ENCODE measurements at regions not wholly inside any gene's neighbourhood (a gene's known extent, or its start where the extent isn't known, plus 50 kb on each side); places are given as distances from the start of the nearest gene placed in this dataset.

- no peak for TF ChIP-seq CTCF (conservative IDR thresholded peaks at IDR 0.05; ENCODE audit: low read depth, low read length)
- H3K4me1 ChIP-seq (ENCODE audit: insufficient read depth, low read length, poor library complexity, severe bottlenecking) = peaks cover 3% of the 10 kb centered on the region
- H3K9me3 ChIP-seq (ENCODE audit: low read depth, low read length, poor library complexity, severe bottlenecking) = peaks cover 17% of the 10 kb centered on the region
- DNase-seq (ENCODE audit: low spot score) = no peak
- POLR2A ChIA-PET (ENCODE audit: low non-redundant PET) = no interaction called here
- no TSS peak for BruUV-seq (replicated peaks)
- peaks cover 15% of the 10 kb centered on the region for H3K27me3 ChIP-seq (replicated peaks; ENCODE audit: insufficient read depth, low read depth, low read length, poor library complexity)
- CTCF ChIA-PET = no interaction called here
- H3K27ac ChIP-seq (ENCODE audit: low read depth, low read length, poor library complexity, severe bottlenecking) = no peak overlapping the region
- no peak overlapping the region for H3K4me3 ChIP-seq (ENCODE audit: low read depth, low read length, poor library complexity, severe bottlenecking)
- no peaks in the 10 kb centered on the region for H3K36me3 ChIP-seq (ENCODE audit: insufficient read depth, low read length, poor library complexity, severe bottlenecking)
- intact Hi-C loops (cut with micrococcal nuclease; ENCODE audit: unreplicated experiment) = no loop called here
Measured at GRCh38 chr2:11058129-11058528, 97.1 kb upstream of the SLC66A3 start.

- no peak overlapping the region for H3K27ac ChIP-seq (ENCODE audit: low read depth, low read length, poor library complexity, severe bottlenecking)
- no TSS peak for BruUV-seq (replicated peaks)
- ChIA-PET POLR2A (ENCODE audit: low non-redundant PET) (interaction anchor here (0.6 kb wide), 1 partner anchor 96 kb away, joined by 4 read pairs; no protein-coding TSS in a partner anchor), CTCF (interaction anchor here (0.5 kb wide), 1 partner anchor 893 kb away, joined by 8 read pairs; no protein-coding TSS in a partner anchor)
- TF ChIP-seq CTCF (conservative IDR thresholded peaks at IDR 0.05; ENCODE audit: low read depth, low read length) (no peak), EZH2 (IDR thresholded peaks at IDR 0.05; ENCODE audit: borderline replicate concordance, low read depth, low read length, poor library complexity, severe bottlenecking) (no peak)
- intact Hi-C loops (cut with micrococcal nuclease; ENCODE audit: unreplicated experiment) = no loop called here
- no peak for DNase-seq (ENCODE audit: low spot score)
- H3K4me1 ChIP-seq (ENCODE audit: insufficient read depth, low read length, poor library complexity, severe bottlenecking) = peaks cover 3% of the 10 kb centered on the region
- no peak overlapping the region for H3K4me3 ChIP-seq (ENCODE audit: low read depth, low read length, poor library complexity, severe bottlenecking)
- H3K27me3 ChIP-seq (replicated peaks; ENCODE audit: insufficient read depth, low read depth, low read length, poor library complexity) = peaks cover 34% of the 10 kb centered on the region
- no peaks in the 10 kb centered on the region for H3K36me3 ChIP-seq (ENCODE audit: insufficient read depth, low read length, poor library complexity, severe bottlenecking)
- H3K9me3 ChIP-seq (ENCODE audit: low read depth, low read length, poor library complexity, severe bottlenecking) = peaks cover 17% of the 10 kb centered on the region
Measured at GRCh38 chr2:11060376-11061169, 94.7 kb upstream of the SLC66A3 start.

- Histone ChIP-seq H3K27ac (ENCODE audit: low read depth, low read length, poor library complexity, severe bottlenecking) (no peak overlapping the region), H3K4me3 (ENCODE audit: low read depth, low read length, poor library complexity, severe bottlenecking) (no peak overlapping the region), H3K27me3 (replicated peaks; ENCODE audit: insufficient read depth, low read depth, low read length, poor library complexity) (peaks cover 26% of the 10 kb centered on the region), H3K36me3 (ENCODE audit: insufficient read depth, low read length, poor library complexity, severe bottlenecking) (no peaks in the 10 kb centered on the region), H3K4me1 (ENCODE audit: insufficient read depth, low read length, poor library complexity, severe bottlenecking) (no peaks in the 10 kb centered on the region), H3K9me3 (ENCODE audit: low read depth, low read length, poor library complexity, severe bottlenecking) (peaks cover 8% of the 10 kb centered on the region)
- no peak for DNase-seq (ENCODE audit: low spot score)
- ChIA-PET POLR2A (ENCODE audit: low non-redundant PET) (no interaction called here), CTCF (no interaction called here)
- intact Hi-C loops (cut with micrococcal nuclease; ENCODE audit: unreplicated experiment) = no loop called here
- TF ChIP-seq EZH2 (IDR thresholded peaks at IDR 0.05; ENCODE audit: borderline replicate concordance, low read depth, low read length, poor library complexity, severe bottlenecking) = no peak
- BruUV-seq (replicated peaks) = no TSS peak
Measured at GRCh38 chr2:11065833-11066485, 89.3 kb upstream of the SLC66A3 start.
